ENCODE measurements at regions not wholly inside any gene's neighbourhood (a gene's known extent, or its start where the extent isn't known, plus 50 kb on each side); places are given as distances from the start of the nearest gene placed in this dataset.

- Histone ChIP-seq H3K27ac (ENCODE audit: low read length) (no peak overlapping the region), H3K4me3 (ENCODE audit: low read length) (no peak overlapping the region)
These were observed 50.4 kb upstream of the SERTAD2 start for GRCh38 chr2:64704161-64704560.

GRCh38 chr2:64704996-64705395 lies 51.3 kb upstream of the SERTAD2 start:
- Histone ChIP-seq H3K27me3 (ENCODE audit: control insufficient read depth, insufficient read depth, low read length) (no peaks in the 10 kb centered on the region), H3K4me1 (ENCODE audit: control insufficient read depth, low read depth, low read length) (no peaks in the 10 kb centered on the region), H3K9me3 (ENCODE audit: control insufficient read depth, low read depth, low read length) (no peaks in the 10 kb centered on the region), H3K27ac (ENCODE audit: low read length) (no peak overlapping the region), H3K36me3 (ENCODE audit: control insufficient read depth, low read depth, low read length) (no peaks in the 10 kb centered on the region), H3K9ac (ENCODE audit: low read length) (no peak overlapping the region), H3K4me3 (ENCODE audit: low read length) (no peak overlapping the region)

More at GRCh38 chr2:64704161-64704560, 50.4 kb upstream of the SERTAD2 start:
- H3K9me3 ChIP-seq (ENCODE audit: control insufficient read depth, low read depth, low read length), result no peaks in the 10 kb centered on the region
- H3K9ac ChIP-seq (ENCODE audit: low read length), result no peak overlapping the region
- no peaks in the 10 kb centered on the region for H3K4me1 ChIP-seq (ENCODE audit: control insufficient read depth, low read depth, low read length)
- no peaks in the 10 kb centered on the region for H3K27me3 ChIP-seq (ENCODE audit: control insufficient read depth, insufficient read depth, low read length)
- no peaks in the 10 kb centered on the region for H3K36me3 ChIP-seq (ENCODE audit: control insufficient read depth, low read depth, low read length)

GRCh38 chr2:64707276-64707675 lies 53.6 kb upstream of the SERTAD2 start:
- Histone ChIP-seq H3K36me3 (ENCODE audit: control insufficient read depth, low read depth, low read length) (no peaks in the 10 kb centered on the region), H3K27me3 (ENCODE audit: control insufficient read depth, insufficient read depth, low read length) (no peaks in the 10 kb centered on the region), H3K4me1 (ENCODE audit: control insufficient read depth, low read depth, low read length) (no peaks in the 10 kb centered on the region), H3K9me3 (ENCODE audit: control insufficient read depth, low read depth, low read length) (no peaks in the 10 kb centered on the region), H3K4me3 (ENCODE audit: low read length) (no peak overlapping the region), H3K9ac (ENCODE audit: low read length) (no peak overlapping the region), H3K27ac (ENCODE audit: low read length) (no peak overlapping the region)

GRCh38 chr2:64708829-64709228 lies 55.1 kb upstream of the SERTAD2 start:
- Histone ChIP-seq H3K9ac (ENCODE audit: low read length) (no peak overlapping the region), H3K36me3 (ENCODE audit: control insufficient read depth, low read depth, low read length) (no peaks in the 10 kb centered on the region), H3K4me1 (ENCODE audit: control insufficient read depth, low read depth, low read length) (no peaks in the 10 kb centered on the region), H3K4me3 (ENCODE audit: low read length) (no peak overlapping the region), H3K27me3 (ENCODE audit: control insufficient read depth, insufficient read depth, low read length) (no peaks in the 10 kb centered on the region), H3K27ac (ENCODE audit: low read length) (no peak overlapping the region), H3K9me3 (ENCODE audit: control insufficient read depth, low read depth, low read length) (no peaks in the 10 kb centered on the region)

- Histone ChIP-seq H3K4me1 (ENCODE audit: control insufficient read depth, low read depth, low read length) (no peaks in the 10 kb centered on the region), H3K27me3 (ENCODE audit: control insufficient read depth, insufficient read depth, low read length) (no peaks in the 10 kb centered on the region), H3K9ac (ENCODE audit: low read length) (no peak overlapping the region), H3K4me3 (ENCODE audit: low read length) (no peak overlapping the region), H3K36me3 (ENCODE audit: control insufficient read depth, low read depth, low read length) (no peaks in the 10 kb centered on the region), H3K27ac (ENCODE audit: low read length) (no peak overlapping the region), H3K9me3 (ENCODE audit: control insufficient read depth, low read depth, low read length) (no peaks in the 10 kb centered on the region)
These were observed 57.6 kb upstream of the SERTAD2 start for GRCh38 chr2:64711252-64711800.

- Histone ChIP-seq H3K9me3 (ENCODE audit: control insufficient read depth, low read depth, low read length) (no peaks in the 10 kb centered on the region), H3K4me3 (ENCODE audit: low read length) (no peak overlapping the region), H3K4me1 (ENCODE audit: control insufficient read depth, low read depth, low read length) (no peaks in the 10 kb centered on the region), H3K36me3 (ENCODE audit: control insufficient read depth, low read depth, low read length) (no peaks in the 10 kb centered on the region), H3K27ac (ENCODE audit: low read length) (no peak overlapping the region), H3K9ac (ENCODE audit: low read length) (no peak overlapping the region), H3K27me3 (ENCODE audit: control insufficient read depth, insufficient read depth, low read length) (no peaks in the 10 kb centered on the region)
These were observed 60.0 kb upstream of the SERTAD2 start for GRCh38 chr2:64713686-64714085.

- H3K27ac ChIP-seq (ENCODE audit: low read length), result no peak overlapping the region
These were observed 62.9 kb upstream of the SERTAD2 start for GRCh38 chr2:64716569-64716968.

GRCh38 chr2:64718250-64718885 lies 64.7 kb upstream of the SERTAD2 start:
- H3K4me1 ChIP-seq (ENCODE audit: control insufficient read depth, low read depth, low read length), result no peaks in the 10 kb centered on the region
- H3K27ac ChIP-seq (ENCODE audit: low read length), result no peak overlapping the region
- H3K9ac ChIP-seq (ENCODE audit: low read length), result no peak overlapping the region
- H3K4me3 ChIP-seq (ENCODE audit: low read length), result no peak overlapping the region
- H3K27me3 ChIP-seq (ENCODE audit: control insufficient read depth, insufficient read depth, low read length), result no peaks in the 10 kb centered on the region
- no peaks in the 10 kb centered on the region for H3K9me3 ChIP-seq (ENCODE audit: control insufficient read depth, low read depth, low read length)
- no peaks in the 10 kb centered on the region for H3K36me3 ChIP-seq (ENCODE audit: control insufficient read depth, low read depth, low read length)

More at GRCh38 chr2:64716569-64716968, 62.9 kb upstream of the SERTAD2 start:
- Histone ChIP-seq H3K4me1 (ENCODE audit: control insufficient read depth, low read depth, low read length) (no peaks in the 10 kb centered on the region), H3K9ac (ENCODE audit: low read length) (no peak overlapping the region), H3K36me3 (ENCODE audit: control insufficient read depth, low read depth, low read length) (no peaks in the 10 kb centered on the region), H3K4me3 (ENCODE audit: low read length) (no peak overlapping the region), H3K9me3 (ENCODE audit: control insufficient read depth, low read depth, low read length) (no peaks in the 10 kb centered on the region), H3K27me3 (ENCODE audit: control insufficient read depth, insufficient read depth, low read length) (no peaks in the 10 kb centered on the region)

GRCh38 chr2:64720535-64721319 lies 67.0 kb upstream of the SERTAD2 start:
- no peaks in the 10 kb centered on the region for H3K36me3 ChIP-seq (ENCODE audit: control insufficient read depth, low read depth, low read length)
- H3K9ac ChIP-seq (ENCODE audit: low read length), result no peak overlapping the region
- no peak overlapping the region for H3K4me3 ChIP-seq (ENCODE audit: low read length)
- no peak overlapping the region for H3K27ac ChIP-seq (ENCODE audit: low read length)
- no peaks in the 10 kb centered on the region for H3K9me3 ChIP-seq (ENCODE audit: control insufficient read depth, low read depth, low read length)
- no peaks in the 10 kb centered on the region for H3K4me1 ChIP-seq (ENCODE audit: control insufficient read depth, low read depth, low read length)
- no peaks in the 10 kb centered on the region for H3K27me3 ChIP-seq (ENCODE audit: control insufficient read depth, insufficient read depth, low read length)

- no peaks in the 10 kb centered on the region for H3K9me3 ChIP-seq (ENCODE audit: control insufficient read depth, low read depth, low read length)
- H3K36me3 ChIP-seq (ENCODE audit: control insufficient read depth, low read depth, low read length), result no peaks in the 10 kb centered on the region
- H3K4me3 ChIP-seq (ENCODE audit: low read length), result no peak overlapping the region
- no peak overlapping the region for H3K9ac ChIP-seq (ENCODE audit: low read length)
- H3K27ac ChIP-seq (ENCODE audit: low read length), result no peak overlapping the region
- H3K4me1 ChIP-seq (ENCODE audit: control insufficient read depth, low read depth, low read length), result no peaks in the 10 kb centered on the region
- no peaks in the 10 kb centered on the region for H3K27me3 ChIP-seq (ENCODE audit: control insufficient read depth, insufficient read depth, low read length)
These were observed 67.6 kb upstream of the SERTAD2 start for GRCh38 chr2:64721320-64721623.

GRCh38 chr2:64722291-64723044 lies 68.8 kb upstream of the SERTAD2 start:
- Histone ChIP-seq H3K27me3 (ENCODE audit: control insufficient read depth, insufficient read depth, low read length) (no peaks in the 10 kb centered on the region), H3K27ac (ENCODE audit: low read length) (no peak overlapping the region), H3K36me3 (ENCODE audit: control insufficient read depth, low read depth, low read length) (no peaks in the 10 kb centered on the region), H3K9ac (ENCODE audit: low read length) (no peak overlapping the region), H3K9me3 (ENCODE audit: control insufficient read depth, low read depth, low read length) (no peaks in the 10 kb centered on the region), H3K4me3 (ENCODE audit: low read length) (no peak overlapping the region), H3K4me1 (ENCODE audit: control insufficient read depth, low read depth, low read length) (no peaks in the 10 kb centered on the region)
